Testis (tissue), 2 donors: ENCODE measurements at regions not wholly inside any gene's neighbourhood (a gene's known extent, or its start where the extent isn't known, plus 50 kb on each side); places are given as distances from the start of the nearest gene placed in this dataset.

Experiments
- CTCF ChIP-seq, 3 experiments: fragments of 450-650 bp in 2 of 3; fragments of 200-600 bp in 1 of 3; sonication (generic) in 1 of 3; IDR thresholded peaks; one replicate each; pipeline ENCODE4 v1.5.1; 2016 to 2019; ENCODE audit warnings: antibody characterized with exemption in 3 of 3, mild to moderate bottlenecking in 2 of 3, moderate library complexity in 1 of 3
- POLR2A ChIP-seq: fragments of 450-650 bp; IDR thresholded peaks from one replicate; pipeline ENCODE4 v1.6.1; 2017; ENCODE audit warnings: antibody characterized with exemption, mild to moderate bottlenecking, moderate library complexity

GRCh38 chr15:53208751-53209150 lies 418.6 kb upstream of the ONECUT1 start:
- no peak for TF ChIP-seq CTCF (IDR thresholded peaks at IDR 0.05)
- no peak for TF ChIP-seq POLR2A
